Stimulated activated CD8-positive, alpha-beta memory T cell treated with anti-CD3 and anti-CD28 coated beads, Interleukin-7, amount 100 ng/mL, for 48 hours (primary cell): ENCODE measurements at regions not wholly inside any gene's neighbourhood (a gene's known extent, or its start where the extent isn't known, plus 50 kb on each side); places are given as distances from the start of the nearest gene placed in this dataset.
"Not testable (repeated sequence)": the region's sequence is repeated elsewhere in the genome, so short reads cannot be mapped to it uniquely, and the experiment has no call there.

ENCODE experiments used
- DNase-seq, 2 donors: peaks; one replicate each; pipeline ENCODE4 v3.0.0-alpha.2; 2020; ENCODE audit warnings: low read depth in 1 of 2; ENCODE audit errors: extremely low read depth in 1 of 2

DNA sequence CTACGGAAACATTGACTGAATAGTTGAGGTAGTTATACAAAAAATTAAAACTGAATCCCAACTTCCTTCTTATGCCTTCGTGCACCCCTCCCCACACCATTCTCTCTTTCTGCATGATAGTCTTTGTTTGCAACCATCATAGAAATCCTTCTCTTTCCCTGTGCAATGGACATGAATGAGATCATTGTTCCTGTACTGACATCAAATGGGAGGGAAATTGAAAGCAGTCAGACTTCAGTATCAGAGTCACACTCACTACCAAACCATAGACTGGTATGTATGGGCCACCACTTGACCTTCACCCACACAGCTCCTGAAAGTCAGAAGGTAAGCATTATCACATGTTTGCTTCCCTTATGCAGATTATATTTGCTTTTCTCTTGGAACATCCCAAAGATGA lies 782.8 kb downstream of the BCL11A start:
- DNase-seq, result no peak

DNA sequence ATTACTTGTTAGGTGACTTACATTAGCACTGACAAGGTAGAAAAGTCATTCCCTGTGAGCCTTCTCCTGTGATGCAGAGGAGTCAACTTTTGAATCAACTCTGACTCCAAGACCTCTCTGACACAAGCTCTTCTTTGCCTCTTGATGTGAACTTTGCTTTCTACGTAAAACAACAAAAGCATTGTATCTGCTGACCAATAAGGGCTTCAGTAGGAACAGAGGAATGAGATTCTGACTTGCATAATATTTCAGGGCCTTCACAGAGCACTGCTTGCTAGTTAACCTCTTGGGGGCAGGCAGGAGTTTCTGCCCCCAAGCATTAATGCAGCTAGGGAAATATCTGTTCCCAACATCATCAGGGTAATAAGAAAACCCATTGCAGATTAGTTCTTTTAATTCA lies 791.5 kb downstream of the BCL11A start:
- DNase-seq, result no peak

DNA sequence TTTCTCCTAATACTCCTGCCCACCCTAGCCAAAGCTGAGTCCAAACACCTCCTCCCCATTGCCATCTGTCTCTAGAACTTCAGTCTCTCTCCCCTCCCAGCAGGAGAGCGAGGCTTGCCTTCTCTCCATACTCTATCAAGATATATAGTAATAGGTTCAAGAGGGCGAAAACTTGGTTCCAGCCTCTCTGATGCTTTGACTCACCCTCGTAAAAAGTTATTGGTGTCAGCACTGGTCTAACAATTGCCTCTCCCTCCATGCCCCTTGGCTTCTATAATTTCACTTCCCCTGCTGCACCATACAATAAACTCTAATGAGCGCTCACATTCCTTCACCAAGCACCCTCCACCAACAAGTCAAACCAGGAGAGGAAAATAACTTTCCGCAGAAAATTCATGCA lies 797.3 kb downstream of the BCL11A start:
- DNase-seq, result no peak

DNA sequence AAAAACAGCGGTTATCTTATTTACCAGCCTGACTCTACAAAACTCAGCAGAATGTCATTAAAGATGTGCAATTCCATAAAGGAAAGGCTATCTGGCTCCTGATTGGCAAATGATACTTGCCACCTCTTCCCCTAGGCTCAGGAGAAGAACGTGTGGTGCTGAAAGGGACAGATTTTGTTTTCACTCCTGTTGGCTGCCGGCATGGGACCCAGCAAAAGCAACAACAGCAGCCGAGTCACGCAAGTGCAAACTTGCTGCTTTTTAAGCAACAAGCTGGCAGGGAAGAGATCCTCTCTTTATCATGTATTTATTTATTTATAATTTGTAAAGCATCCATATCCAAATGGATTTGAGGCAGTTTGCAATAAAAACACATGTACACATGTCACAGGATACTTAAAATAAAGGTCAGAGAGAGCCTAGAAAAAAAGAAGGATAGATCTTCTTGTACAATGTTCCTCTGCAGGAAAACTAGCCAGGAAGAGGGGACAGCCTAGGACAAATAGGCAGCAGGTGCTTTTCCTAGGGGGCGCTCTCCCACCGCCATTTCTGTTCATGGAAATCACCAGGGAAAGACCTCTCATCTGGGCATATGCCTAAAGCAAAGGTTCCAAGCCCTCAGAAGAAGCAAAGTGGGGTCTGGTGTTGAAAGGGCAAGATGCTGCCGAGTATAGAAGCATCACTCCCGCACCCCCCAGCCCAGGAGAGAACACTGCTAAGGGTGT lies 799.3 kb downstream of the BCL11A start:
- no peak for DNase-seq

DNA sequence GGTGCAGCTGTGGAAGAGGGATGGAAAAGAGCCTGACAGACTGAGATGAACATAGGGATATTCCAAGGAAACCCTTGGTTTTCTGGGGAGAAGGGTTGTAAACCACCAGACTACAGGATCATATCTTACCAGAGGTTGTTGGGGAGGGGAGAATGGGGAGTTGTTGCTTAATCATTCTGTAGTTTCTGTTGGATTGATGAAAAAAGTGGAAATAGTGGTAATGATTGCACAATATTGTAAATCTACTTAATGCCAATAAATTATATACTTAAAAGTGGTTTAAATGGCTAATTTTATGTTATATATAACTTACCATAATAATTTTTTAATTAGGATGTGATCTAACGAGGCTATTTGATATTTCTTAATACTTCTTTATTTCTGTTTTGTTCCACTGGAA lies 800.9 kb downstream of the BCL11A start:
- DNase-seq, result no peak

DNA sequence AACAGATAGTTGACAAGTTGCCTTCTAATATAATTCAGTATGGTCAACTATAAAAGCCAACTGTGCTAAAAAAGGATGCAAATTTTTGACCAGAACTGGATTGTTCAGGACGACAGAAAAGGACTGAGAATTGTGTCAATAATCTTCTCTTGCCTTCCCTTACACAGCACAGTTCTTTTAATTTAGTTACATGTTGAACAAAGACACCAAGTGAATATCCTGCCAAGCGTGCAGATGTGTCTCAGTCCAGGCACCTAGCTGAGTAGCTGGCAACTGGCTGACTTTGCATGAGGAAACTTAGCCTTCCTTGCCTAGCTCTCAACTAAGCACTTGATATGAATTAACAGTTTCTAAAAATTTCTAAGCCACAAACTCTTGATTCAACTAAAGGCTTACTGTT lies 801.4 kb downstream of the BCL11A start:
- DNase-seq, result no peak

DNA sequence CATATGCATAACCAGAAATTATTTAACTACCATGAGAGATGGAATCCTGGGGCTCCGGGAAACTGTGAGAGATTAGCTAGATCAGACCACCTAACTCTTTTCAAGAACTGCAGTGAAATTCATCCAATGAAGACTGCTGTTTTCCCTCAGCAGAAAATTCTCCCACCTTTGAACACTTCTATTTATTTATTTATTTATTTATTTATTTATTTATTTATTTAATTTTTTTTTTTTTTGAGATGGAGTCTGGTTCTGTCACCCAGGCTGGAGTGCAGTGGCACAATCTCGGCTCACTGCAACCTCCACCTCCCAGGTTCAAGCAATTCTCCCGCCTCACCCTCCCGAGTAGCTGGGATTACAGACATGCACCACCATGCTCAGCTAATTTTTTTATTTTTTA lies 802.2 kb downstream of the BCL11A start:
- DNase-seq, result not testable (repeated sequence)

DNA sequence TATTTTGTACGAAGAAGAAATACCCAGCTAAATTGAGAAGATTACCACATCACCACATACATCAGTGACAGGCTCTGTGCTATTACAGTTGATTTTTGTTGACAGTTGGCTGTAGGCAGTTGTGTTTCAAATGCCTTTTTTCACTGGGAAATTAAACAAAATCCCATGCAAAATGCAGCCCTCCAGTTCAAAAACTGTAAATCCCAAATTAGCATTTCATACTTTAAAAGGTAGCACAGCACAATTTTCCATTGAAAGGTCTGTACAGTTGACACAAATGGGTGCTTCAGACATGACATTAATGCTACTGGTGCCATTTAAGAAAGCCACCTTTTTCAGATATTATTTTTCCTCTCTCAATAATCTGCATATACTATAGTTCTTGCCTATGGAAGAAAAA lies 807.2 kb downstream of the BCL11A start:
- DNase-seq, result no peak

DNA sequence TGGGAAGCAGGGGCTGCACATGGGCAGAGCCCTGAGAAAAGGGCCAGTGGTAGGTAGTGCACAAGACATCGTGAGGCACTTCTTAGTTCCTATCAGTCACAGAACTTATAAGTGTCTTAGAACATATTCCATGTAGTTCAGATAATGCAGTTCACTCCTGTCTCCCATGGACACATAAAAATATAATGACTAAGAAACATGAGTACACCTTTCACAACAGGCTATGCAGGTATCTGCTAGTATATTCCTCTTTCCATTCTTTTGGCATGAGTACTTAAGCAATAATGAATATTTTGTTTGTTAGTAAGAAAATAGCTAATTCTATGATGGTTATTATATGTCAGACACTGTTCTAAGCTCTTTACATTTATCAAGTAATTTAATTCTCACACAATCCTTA lies 808.4 kb downstream of the BCL11A start:
- no peak for DNase-seq

DNA sequence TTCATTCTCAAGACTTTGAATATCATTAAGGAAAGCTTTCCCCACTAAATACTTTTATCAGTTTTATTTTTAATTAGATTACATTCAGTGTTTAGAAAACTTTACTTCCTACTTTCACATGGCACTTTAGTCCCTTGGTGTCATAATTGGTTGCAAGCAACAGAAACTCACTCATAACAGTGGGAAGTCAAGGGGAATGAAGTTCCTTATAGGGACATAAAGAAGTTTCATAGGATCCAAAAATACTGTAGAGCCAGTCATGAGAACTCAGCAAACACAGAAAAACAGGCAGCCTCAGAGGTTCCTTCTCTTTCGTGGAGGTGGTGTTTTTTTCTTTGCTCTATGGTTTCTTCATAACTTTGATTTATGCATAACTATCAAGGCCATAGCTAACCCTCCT lies 809.0 kb downstream of the BCL11A start:
- DNase-seq, result no peak

DNA sequence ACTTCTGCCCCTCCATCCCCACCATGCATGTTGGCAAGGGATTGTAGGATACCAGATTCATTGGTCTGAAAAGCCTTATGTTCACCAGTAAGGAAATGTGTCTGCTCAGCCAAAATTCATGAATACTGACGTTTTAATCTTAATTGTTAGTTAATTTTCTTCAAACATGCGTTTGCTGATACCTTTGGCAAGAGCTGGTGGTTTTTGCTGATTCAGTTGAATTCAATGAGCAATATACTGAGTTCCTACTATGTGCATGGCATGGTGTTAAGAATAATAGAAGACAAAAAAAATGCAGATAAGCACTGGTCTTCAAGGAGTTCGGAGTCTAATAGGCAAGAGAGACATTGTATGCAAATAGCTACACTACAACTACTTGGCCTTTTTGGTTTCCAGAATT lies 811.6 kb downstream of the BCL11A start:
- DNase-seq, result no peak

DNA sequence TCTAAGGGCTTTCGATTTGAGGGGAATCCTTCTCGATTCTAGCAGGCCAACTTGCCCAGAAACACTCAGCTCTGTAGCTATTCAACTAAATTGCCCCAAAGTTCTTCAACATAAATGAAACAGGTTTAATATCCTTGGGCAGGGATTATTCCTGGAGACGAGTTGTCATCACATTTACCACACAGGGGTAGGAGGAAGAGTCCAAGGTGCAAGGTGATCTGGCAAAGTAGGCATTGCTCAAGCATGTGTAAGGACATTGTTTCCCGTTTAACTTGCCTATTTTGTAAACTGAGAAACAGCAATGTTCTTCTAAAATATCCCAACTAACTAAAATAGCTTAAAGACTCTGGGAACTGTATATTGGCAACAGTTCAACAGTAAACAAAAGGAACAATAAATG lies 814.3 kb downstream of the BCL11A start:
- DNase-seq, result no peak

DNA sequence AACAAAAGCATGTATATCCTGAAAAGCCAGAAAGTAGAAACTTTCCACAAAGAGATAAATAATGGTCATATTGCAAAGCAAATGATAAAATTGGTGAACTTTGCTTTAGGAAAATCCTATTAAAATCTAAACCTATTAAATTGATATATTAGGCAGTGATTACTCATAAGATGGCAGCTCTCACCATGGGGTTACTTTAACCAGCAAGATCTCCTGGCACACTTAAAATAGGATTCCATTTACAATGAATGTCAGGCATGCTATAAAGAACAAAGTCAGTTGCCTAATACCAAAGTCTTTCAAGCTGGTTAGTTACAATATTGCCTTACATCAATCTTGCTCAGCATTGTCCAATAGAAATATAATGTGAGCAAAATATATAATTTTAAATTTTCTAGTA lies 816.2 kb downstream of the BCL11A start:
- DNase-seq, result no peak

DNA sequence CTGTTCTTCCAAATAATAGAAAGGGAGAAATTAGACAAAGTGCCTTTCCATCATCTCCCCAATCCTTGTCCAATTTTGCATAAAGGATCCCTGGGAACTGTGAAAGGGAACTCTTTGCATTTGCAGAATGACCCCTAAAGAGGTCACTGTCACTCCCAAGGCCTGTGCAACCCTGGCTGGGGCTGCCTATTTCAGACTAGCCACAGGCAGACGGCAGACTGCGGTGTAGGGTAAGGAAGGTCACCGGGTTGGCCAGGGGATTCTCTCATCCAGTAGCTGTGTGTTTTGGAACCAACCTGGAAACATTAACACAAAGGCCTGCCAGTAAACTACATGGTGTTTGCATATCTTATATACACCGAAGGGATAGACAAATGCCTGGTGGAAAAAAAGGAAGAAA lies 818.7 kb downstream of the BCL11A start:
- DNase-seq, result no peak

DNA sequence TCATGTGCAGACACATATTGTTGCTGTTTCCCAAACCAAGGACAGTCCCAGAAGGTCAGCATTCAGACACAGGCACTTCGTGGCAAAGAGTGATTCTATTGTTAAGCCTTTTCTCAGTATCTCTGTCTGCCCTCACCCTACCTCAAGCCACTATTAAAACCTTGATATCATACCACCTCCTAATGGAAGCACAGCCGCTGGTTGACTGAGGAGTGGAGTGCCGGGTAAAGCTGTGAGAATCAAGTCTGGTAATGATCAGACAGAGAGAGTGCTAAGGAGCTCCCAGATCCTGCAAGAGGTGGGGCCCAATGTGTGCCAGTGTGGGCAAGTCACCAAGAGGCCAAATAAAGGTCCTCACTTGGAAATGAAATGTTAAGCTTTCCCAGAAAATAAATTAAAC lies 819.5 kb downstream of the BCL11A start:
- no peak for DNase-seq

DNA sequence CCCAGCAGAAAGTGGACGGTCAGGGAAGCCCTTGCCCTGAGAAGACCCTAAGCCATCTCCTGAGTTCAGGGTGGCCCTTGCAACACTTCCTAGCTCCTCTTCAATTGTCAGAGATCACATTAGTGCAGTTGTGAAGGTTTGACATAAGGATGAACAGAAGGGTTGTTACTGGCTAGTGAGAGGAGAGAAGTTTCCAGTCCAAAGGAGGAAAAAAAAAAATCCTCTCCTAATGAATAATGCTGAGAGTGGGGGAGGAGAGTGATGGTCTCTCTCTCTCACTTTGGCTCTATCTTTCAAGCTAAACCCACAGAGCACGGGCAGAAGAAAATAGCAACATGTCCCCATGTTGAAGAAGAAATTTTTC lies 819.9 kb downstream of the BCL11A start:
- DNase-seq, result no peak

DNA sequence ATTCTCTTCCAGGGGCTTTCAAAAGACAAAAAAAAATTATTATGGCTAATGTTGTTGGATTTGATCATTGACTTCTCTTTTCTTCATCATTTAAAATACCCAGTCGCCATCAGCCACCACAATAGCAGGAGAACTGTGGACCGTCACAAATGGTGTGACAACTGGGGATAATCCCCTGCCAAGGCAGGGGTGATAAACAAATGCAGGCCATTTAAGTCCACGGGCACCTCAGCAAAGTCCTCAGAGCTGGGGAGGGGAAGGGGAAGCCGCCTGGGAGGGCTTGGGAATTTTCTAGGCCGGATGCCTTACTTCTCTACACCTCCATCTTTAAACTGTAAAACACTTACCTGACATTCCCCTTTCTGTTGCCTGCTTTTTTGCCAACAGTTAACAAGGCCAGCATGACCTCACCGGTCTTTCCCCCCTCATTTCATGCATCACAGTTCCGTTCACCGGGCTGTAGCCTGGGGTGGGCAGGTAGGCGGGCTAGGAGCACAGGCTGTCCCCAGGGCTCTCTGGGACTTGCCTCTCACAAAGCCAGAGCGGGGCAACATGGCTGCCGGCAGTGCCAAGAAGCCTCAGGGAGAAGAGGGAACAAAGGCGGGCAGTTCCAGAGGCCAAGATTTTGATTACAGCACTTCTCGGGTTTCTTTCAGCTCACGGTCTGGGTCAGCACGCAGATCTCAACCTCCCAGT lies 820.4 kb downstream of the BCL11A start:
- DNase-seq, result no peak

DNA sequence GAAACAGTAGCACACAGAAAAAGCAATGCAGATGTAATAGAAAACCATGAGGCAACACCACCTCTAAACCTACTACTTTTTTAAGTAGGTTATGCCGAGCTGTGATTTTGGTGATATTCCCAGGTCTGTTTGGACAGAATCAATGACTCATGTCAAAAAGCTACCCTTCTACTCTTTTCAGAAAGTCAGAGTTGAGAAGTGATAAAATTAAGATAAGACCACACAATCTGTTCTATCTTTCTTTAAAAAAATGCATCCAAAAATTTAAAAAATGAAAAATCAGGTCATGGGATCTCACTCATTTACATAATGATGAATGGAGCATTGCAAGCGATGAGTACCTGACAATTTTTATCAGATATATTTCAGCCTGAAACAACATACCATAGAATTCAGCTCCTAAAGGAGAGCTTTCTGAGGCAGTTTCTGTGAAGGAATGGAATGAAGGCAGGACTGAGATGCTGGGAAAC lies 826.3 kb downstream of the BCL11A start:
- DNase-seq, result no peak

DNA sequence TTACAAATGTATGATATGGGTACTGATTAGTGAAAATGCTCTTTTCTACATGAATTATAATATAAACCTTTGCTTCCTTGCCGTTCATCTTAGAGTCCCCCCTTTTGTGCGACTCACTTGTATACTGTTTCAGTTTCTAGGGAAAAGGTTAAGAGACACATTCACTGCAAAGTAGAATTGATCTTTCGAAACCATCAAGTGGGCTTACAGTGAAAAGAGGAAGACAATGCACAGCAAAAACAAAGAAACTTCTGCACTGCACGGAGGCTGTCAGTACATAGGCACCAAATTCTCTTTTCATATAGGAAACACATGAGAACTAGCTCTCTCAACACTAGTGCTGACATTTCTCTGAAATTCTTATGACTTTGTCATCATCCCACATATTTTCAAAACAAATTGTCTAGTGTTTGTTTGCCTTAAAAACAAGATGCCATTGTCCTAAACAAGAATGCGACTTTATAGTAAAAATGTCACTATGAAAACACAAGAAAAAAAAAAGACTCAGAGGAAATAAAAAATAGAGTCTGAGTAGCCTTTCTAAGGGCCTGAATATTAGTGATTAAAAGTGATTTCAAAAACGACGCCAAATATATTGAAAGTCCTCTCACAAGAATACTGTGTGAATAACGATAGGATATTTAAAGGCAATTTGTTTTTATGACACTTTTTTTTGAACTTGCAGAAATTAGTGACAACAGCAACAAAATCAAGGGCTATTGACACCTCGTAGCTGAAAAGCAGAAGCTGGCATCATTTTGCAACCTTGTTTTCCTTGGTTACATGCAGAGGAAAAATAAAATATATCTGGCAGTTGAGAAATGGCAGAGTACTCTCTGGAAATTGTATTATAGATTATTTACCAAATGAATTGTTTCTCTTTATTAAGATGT lies 827.0 kb downstream of the BCL11A start:
- no peak for DNase-seq

DNA sequence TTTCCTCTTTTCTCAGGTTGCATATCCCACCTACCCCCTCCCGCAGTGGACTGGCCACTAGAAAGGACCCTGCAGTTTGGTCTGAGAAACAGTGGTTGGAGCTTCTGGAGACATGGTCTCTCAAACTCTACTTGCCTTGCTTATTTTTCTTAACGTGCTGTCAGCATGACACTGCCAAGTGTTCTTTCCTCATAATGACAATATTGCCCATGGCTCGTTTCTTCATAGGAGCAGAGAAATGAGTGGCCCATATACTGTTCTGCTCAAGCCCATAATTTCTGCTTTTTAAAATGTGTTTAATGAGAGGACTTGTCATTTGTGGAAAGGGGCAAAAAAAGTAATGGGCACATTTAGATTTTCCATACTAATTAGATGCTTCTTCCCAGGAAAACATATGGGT lies 828.7 kb downstream of the BCL11A start:
- no peak for DNase-seq

DNA sequence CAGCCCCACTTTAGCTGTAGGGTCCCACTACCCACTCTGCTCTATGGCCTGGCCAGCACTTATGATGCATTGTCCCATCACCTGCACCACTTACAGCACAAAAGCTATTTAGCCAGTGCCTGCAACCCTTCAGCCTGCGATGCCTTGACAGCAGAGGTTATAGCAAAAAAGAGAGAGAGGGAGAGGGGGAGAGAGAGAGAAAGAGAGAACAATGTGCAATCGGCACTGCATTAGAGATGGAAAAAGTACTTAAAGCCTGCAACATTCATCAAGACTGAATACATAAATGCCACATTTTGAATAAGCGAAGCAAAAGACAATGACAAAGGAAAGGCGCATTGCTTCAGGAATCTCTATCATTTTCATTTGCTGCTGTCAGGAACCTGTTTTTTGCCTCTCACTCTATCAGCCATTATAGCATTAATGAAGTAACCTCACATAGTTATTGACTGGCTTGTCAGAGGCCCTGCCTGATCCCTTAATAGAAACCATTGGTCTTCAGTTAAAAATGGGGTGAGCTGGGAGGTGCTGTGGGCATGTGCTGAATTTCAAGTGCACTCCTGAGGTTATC lies 833.1 kb downstream of the BCL11A start:
- DNase-seq, result no peak
